CD14-positive monocyte (primary cell): ENCODE measurements at regions not wholly inside any gene's neighbourhood (a gene's known extent, or its start where the extent isn't known, plus 50 kb on each side); places are given as distances from the start of the nearest gene placed in this dataset.

Experiments used
- DNase-seq, 3 donors: peaks; one replicate each; pipeline ENCODE4 v3.0.0-alpha.2; 2011 to 2022
- H2AFZ ChIP-seq: 2 replicates; pipeline ENCODE4 v1.6.0; 2012; ENCODE audit warnings: mild to moderate bottlenecking, low read depth, low read length, inconsistent platforms; ENCODE audit not compliant: insufficient read depth, poor library complexity, severe bottlenecking
- H3K27ac ChIP-seq, 2 donors: 1 replicate in 1 of 2; 2 replicates in 1 of 2; pipeline ENCODE4 v1.5.1; 2012 to 2013; ENCODE audit warnings: low read length in 2 of 2, control low read depth in 1 of 2, inconsistent platforms in 1 of 2, low read depth in 1 of 2, mild to moderate bottlenecking in 1 of 2
- H3K27me3 ChIP-seq, 2 donors: one replicate each; pipeline versions ENCODE4 v1.6.0 to v1.6.1; 2011 to 2013; ENCODE audit warnings: low read length in 2 of 2; ENCODE audit not compliant: control insufficient read depth in 2 of 2, insufficient read depth in 2 of 2
- H3K36me3 ChIP-seq, 2 donors: replicated peaks in 1 of 2; 1 replicate in 1 of 2; 2 replicates in 1 of 2; pipeline versions ENCODE4 v1.5.1 to v1.6.1; 2012 to 2013; ENCODE audit warnings: low read length in 2 of 2, control low read depth in 1 of 2, inconsistent platforms in 1 of 2, mild to moderate bottlenecking in 1 of 2; ENCODE audit not compliant: insufficient read depth in 2 of 2, control insufficient read depth in 1 of 2
- H3K4me1 ChIP-seq, 2 donors: 1 replicate in 1 of 2; 2 replicates in 1 of 2; pipeline versions ENCODE4 v1.5.1 to v1.6.1; 2012 to 2013; ENCODE audit warnings: low read length in 2 of 2, control low read depth in 1 of 2, inconsistent platforms in 1 of 2, mild to moderate bottlenecking in 1 of 2, moderate library complexity in 1 of 2; ENCODE audit not compliant: insufficient read depth in 2 of 2, control insufficient read depth in 1 of 2
- H3K4me2 ChIP-seq: replicated peaks from 2 replicates; pipeline ENCODE3; 2012; ENCODE audit warnings: low read length, moderate library complexity, mild to moderate bottlenecking; ENCODE audit not compliant: poor library complexity, severe bottlenecking; ENCODE audit errors: extremely low read depth
- H3K4me3 ChIP-seq, 3 experiments: fragments of 200-600 bp in 1 of 3; sonication (generic) in 1 of 3; replicated peaks in 1 of 3; 1 replicate in 2 of 3; 2 replicates in 1 of 3; pipeline ENCODE4 v1.5.1; 2011 to 2013; ENCODE audit warnings: low read length in 3 of 3, mild to moderate bottlenecking in 3 of 3, control low read depth in 2 of 3, low read depth in 2 of 3, inconsistent platforms in 1 of 3, moderate library complexity in 1 of 3
- H3K79me2 ChIP-seq: 2 replicates; pipeline ENCODE4 v1.6.0; 2012; ENCODE audit warnings: mild to moderate bottlenecking, control low read depth, inconsistent platforms, low read length, moderate library complexity; ENCODE audit not compliant: insufficient read depth
- H3K9ac ChIP-seq: 2 replicates; pipeline ENCODE4 v1.6.0; 2017; ENCODE audit warnings: low read length, mild to moderate bottlenecking; ENCODE audit not compliant: insufficient read depth, poor library complexity, severe bottlenecking
- H3K9me3 ChIP-seq, 2 donors: replicated peaks in 1 of 2; 1 replicate in 1 of 2; 2 replicates in 1 of 2; pipeline versions ENCODE4 v1.5.1 to v1.6.1; 2012 to 2013; ENCODE audit warnings: low read length in 2 of 2, control low read depth in 1 of 2; ENCODE audit not compliant: control insufficient read depth in 1 of 2, insufficient read depth in 1 of 2
- H4K20me1 ChIP-seq: 2 replicates; pipeline ENCODE4 v1.6.0; 2012; ENCODE audit warnings: mild to moderate bottlenecking, low read length, control low read depth, moderate library complexity; ENCODE audit not compliant: insufficient read depth
- H3K27ac Mint-ChIP-seq, 7 donors: one replicate each; pipeline ENCODE4 v1.8.0; 2020; ENCODE audit warnings: mild to moderate bottlenecking in 7 of 7, mixed read lengths in 7 of 7, moderate library complexity in 6 of 7, inconsistent platforms in 2 of 7
- H3K27me3 Mint-ChIP-seq, 3 donors: one replicate each; pipeline ENCODE4 v1.8.0; 2021 to 2022; ENCODE audit warnings: low read depth in 3 of 3, mild to moderate bottlenecking in 3 of 3, mixed read lengths in 3 of 3, moderate library complexity in 3 of 3, inconsistent platforms in 1 of 3
- H3K36me3 Mint-ChIP-seq, 2 donors: one replicate each; pipeline ENCODE4 v1.8.0; 2020; ENCODE audit warnings: mixed read lengths in 2 of 2, inconsistent platforms in 1 of 2, mild to moderate bottlenecking in 1 of 2
- H3K4me1 Mint-ChIP-seq: one replicate; pipeline ENCODE4 v1.8.0; 2020; ENCODE audit warnings: mild to moderate bottlenecking, mixed read lengths
- H3K4me3 Mint-ChIP-seq, 2 donors: one replicate each; pipeline ENCODE4 v1.8.0; 2020; ENCODE audit warnings: mild to moderate bottlenecking in 2 of 2, mixed read lengths in 2 of 2, moderate library complexity in 1 of 2
- H3K9me3 Mint-ChIP-seq, 7 donors: one replicate each; pipeline ENCODE4 v1.8.0; 2020 to 2022; ENCODE audit warnings: mixed read lengths in 7 of 7, mild to moderate bottlenecking in 6 of 7, moderate library complexity in 6 of 7, inconsistent platforms in 2 of 7
- CTCF ChIP-seq: fragments of 200-600 bp; IDR thresholded peaks from one replicate; pipeline ENCODE4 v1.8.0; 2022; ENCODE audit warnings: antibody characterized with exemption, mild to moderate bottlenecking
- WGBS: methylation state at CpG from one replicate; pipeline ENCODE4 v1.1.5; 2013; ENCODE audit warnings: missing lambda C conversion rate; ENCODE audit not compliant: insufficient coverage; 5-methylcytosine and 5-hydroxymethylcytosine counted together
- intact Hi-C, 2 donors: fragments of 100-400 bp; cut with micrococcal nuclease; formaldehyde crosslinking; loops; one replicate each; pipeline versions ENCODE4 v1.15.0 to v1.15.1; 2023

GRCh38 chr5:1942158-1942557 lies 59.4 kb upstream of the IRX4 start:
- H3K4me3 Mint-ChIP-seq: no peak overlapping the region
- no peak overlapping the region for H3K27ac ChIP-seq
- WGBS: 100% methylated on average over 1 of the region's 1 CpG

GRCh38 chr5:1939256-1939655 lies 56.5 kb upstream of the IRX4 start:
- DNase-seq: no peak
- H3K4me1 Mint-ChIP-seq: no peaks in the 10 kb centered on the region
- Histone ChIP-seq H3K79me2 (no peaks in the 10 kb centered on the region), H3K4me2 (no peak overlapping the region), H3K9ac (no peak overlapping the region), H3K27ac (no peak overlapping the region), H3K36me3 (no peaks in the 10 kb centered on the region), H3K27me3 (no peaks in the 10 kb centered on the region), H3K4me1 (no peaks in the 10 kb centered on the region), H3K4me3 (no peak overlapping the region), H4K20me1 (no peaks in the 10 kb centered on the region), H3K9me3 (no peaks in the 10 kb centered on the region), H2AFZ (no peak overlapping the region)
- no peak for TF ChIP-seq CTCF
- no peaks in the 10 kb centered on the region for H3K36me3 Mint-ChIP-seq
- H3K27ac Mint-ChIP-seq: no peak overlapping the region
- peaks cover 0 to 3% (median 1%) of the 10 kb centered on the region in 7 donors for H3K9me3 Mint-ChIP-seq
- intact Hi-C loops: no loop called here
- no CpG with 5 or more reads among the region's 6 CpGs for WGBS
- H3K27me3 Mint-ChIP-seq: peaks cover 4 to 6% (median 5%) of the 10 kb centered on the region in 3 donors
- no peak overlapping the region for H3K4me3 Mint-ChIP-seq

More at GRCh38 chr5:1942158-1942557, 59.4 kb upstream of the IRX4 start:
- TF ChIP-seq CTCF: no peak
- H3K4me1 ChIP-seq: no peaks in the 10 kb centered on the region
- no peak overlapping the region for H3K9ac ChIP-seq
- peaks cover 0 to 3% (median 0%) of the 10 kb centered on the region in 7 donors for H3K9me3 Mint-ChIP-seq
- H3K4me3 ChIP-seq: no peak overlapping the region
- H3K27me3 ChIP-seq: no peaks in the 10 kb centered on the region
- H3K9me3 ChIP-seq: no peaks in the 10 kb centered on the region
- H3K4me2 ChIP-seq: no peak overlapping the region
- no peaks in the 10 kb centered on the region for H4K20me1 ChIP-seq
- intact Hi-C loops: no loop called here
- no peaks in the 10 kb centered on the region for H3K79me2 ChIP-seq
- H3K4me1 Mint-ChIP-seq: no peaks in the 10 kb centered on the region
- peaks cover 4 to 10% (median 6%) of the 10 kb centered on the region in 3 donors for H3K27me3 Mint-ChIP-seq
- no peak overlapping the region for H2AFZ ChIP-seq
- H3K36me3 Mint-ChIP-seq: no peaks in the 10 kb centered on the region
- no peak overlapping the region for H3K27ac Mint-ChIP-seq
- no peak for DNase-seq
- H3K36me3 ChIP-seq: no peaks in the 10 kb centered on the region
